ENCODE measurements at regions not wholly inside any gene's neighbourhood (a gene's known extent, or its start where the extent isn't known, plus 50 kb on each side); places are given as distances from the start of the nearest gene placed in this dataset.

DNA sequence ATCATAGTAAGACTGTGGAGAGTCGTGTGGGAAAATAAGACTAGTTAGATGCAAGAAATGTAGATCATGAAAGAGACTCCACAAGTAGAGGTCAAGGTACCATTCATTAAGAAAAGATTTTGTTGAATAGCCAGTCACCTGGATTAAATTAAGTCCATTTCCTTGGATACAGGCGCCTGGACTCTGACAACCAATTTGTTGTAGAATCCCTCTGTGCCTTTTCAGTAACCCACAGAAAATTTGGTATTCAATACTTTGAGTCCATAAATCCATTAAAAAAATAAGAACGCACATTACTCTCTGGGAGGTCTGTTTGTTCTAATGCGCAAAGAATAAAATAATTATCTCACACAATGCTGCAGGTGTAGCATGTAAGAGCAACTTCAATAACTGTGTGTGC lies 469.4 kb downstream of the KLF12 start:
- H4K20me1 ChIP-seq (ENCODE audit: insufficient read depth, low read length) = no peaks in the 10 kb centered on the region
- no peaks in the 10 kb centered on the region for H3F3A ChIP-seq (ENCODE audit: insufficient read depth, low read length)
- no peak overlapping the region for H2AFZ ChIP-seq (ENCODE audit: low read length)
- no peak for TF ChIP-seq EZH2 (IDR thresholded peaks at IDR 0.05; ENCODE audit: borderline replicate concordance, low read length)
- TF ChIP-seq, protein P1, sequence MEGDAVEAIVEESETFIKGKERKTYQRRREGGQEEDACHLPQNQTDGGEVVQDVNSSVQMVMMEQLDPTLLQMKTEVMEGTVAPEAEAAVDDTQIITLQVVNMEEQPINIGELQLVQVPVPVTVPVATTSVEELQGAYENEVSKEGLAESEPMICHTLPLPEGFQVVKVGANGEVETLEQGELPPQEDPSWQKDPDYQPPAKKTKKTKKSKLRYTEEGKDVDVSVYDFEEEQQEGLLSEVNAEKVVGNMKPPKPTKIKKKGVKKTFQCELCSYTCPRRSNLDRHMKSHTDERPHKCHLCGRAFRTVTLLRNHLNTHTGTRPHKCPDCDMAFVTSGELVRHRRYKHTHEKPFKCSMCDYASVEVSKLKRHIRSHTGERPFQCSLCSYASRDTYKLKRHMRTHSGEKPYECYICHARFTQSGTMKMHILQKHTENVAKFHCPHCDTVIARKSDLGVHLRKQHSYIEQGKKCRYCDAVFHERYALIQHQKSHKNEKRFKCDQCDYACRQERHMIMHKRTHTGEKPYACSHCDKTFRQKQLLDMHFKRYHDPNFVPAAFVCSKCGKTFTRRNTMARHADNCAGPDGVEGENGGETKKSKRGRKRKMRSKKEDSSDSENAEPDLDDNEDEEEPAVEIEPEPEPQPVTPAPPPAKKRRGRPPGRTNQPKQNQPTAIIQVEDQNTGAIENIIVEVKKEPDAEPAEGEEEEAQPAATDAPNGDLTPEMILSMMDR (IDR thresholded peaks at IDR 0.05; ENCODE audit: low read length) = no peak
- H3K4me1 ChIP-seq (ENCODE audit: insufficient read depth, low read length, severe bottlenecking) = no peaks in the 10 kb centered on the region
- H3K9ac ChIP-seq (ENCODE audit: low read length) = no peak overlapping the region
- H3K27me3 ChIP-seq (ENCODE audit: insufficient read depth, low read length) = no peaks in the 10 kb centered on the region
- H3K9me2 ChIP-seq (ENCODE audit: low read depth, low read length) = no peaks in the 10 kb centered on the region
- H3K79me2 ChIP-seq (ENCODE audit: insufficient read depth, low read length) = no peaks in the 10 kb centered on the region
- H3K9me3 ChIP-seq (ENCODE audit: low read length) = no peaks in the 10 kb centered on the region
- no peaks in the 10 kb centered on the region for H3K36me3 ChIP-seq (ENCODE audit: insufficient read depth, low read length)
- H3K4me2 ChIP-seq (ENCODE audit: low read length) = no peak overlapping the region
- H3K27ac ChIP-seq (ENCODE audit: low read depth, low read length, poor library complexity, severe bottlenecking) = no peak overlapping the region
- H3K4me3 ChIP-seq (ENCODE audit: low read depth, low read length, poor library complexity, severe bottlenecking) = no peak overlapping the region

DNA sequence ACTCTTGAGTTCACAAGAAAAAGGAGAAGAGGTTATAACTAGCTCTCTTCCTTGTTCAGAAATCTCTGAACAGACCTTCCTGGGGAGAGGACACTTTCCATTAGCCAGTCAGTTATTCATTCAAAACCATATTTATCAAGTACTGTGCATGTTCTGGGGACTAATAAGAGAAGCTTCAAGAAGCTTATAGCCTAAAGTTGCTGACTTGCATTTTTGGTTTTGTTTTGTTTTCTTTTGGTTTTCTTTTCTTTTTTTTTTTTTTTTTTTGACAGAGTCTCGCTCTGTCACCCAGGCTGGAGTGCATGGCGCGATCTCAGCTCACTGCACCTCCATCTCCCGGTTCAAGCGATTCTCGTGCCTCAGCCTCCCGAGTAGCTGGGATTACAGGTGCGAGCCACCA lies 471.4 kb downstream of the KLF12 start:
- Histone ChIP-seq H4K20me1 (ENCODE audit: insufficient read depth, low read length) (no peaks in the 10 kb centered on the region), H3K27me3 (ENCODE audit: insufficient read depth, low read length) (no peaks in the 10 kb centered on the region), H2AFZ (ENCODE audit: low read length) (no peak overlapping the region), H3K4me3 (ENCODE audit: low read depth, low read length, poor library complexity, severe bottlenecking) (no peak overlapping the region), H3K9ac (ENCODE audit: low read length) (no peak overlapping the region), H3K4me2 (ENCODE audit: low read length) (no peak overlapping the region), H3K27ac (ENCODE audit: low read depth, low read length, poor library complexity, severe bottlenecking) (no peak overlapping the region), H3K36me3 (ENCODE audit: insufficient read depth, low read length) (no peaks in the 10 kb centered on the region), H3K9me2 (ENCODE audit: low read depth, low read length) (no peaks in the 10 kb centered on the region), H3K9me3 (ENCODE audit: low read length) (no peaks in the 10 kb centered on the region), H3K4me1 (ENCODE audit: insufficient read depth, low read length, severe bottlenecking) (no peaks in the 10 kb centered on the region), H3F3A (ENCODE audit: insufficient read depth, low read length) (no peaks in the 10 kb centered on the region), H3K79me2 (ENCODE audit: insufficient read depth, low read length) (no peaks in the 10 kb centered on the region)
- TF ChIP-seq EZH2 (IDR thresholded peaks at IDR 0.05; ENCODE audit: borderline replicate concordance, low read length) = no peak
- TF ChIP-seq, protein P1 (IDR thresholded peaks at IDR 0.05; ENCODE audit: low read length) = no peak

DNA sequence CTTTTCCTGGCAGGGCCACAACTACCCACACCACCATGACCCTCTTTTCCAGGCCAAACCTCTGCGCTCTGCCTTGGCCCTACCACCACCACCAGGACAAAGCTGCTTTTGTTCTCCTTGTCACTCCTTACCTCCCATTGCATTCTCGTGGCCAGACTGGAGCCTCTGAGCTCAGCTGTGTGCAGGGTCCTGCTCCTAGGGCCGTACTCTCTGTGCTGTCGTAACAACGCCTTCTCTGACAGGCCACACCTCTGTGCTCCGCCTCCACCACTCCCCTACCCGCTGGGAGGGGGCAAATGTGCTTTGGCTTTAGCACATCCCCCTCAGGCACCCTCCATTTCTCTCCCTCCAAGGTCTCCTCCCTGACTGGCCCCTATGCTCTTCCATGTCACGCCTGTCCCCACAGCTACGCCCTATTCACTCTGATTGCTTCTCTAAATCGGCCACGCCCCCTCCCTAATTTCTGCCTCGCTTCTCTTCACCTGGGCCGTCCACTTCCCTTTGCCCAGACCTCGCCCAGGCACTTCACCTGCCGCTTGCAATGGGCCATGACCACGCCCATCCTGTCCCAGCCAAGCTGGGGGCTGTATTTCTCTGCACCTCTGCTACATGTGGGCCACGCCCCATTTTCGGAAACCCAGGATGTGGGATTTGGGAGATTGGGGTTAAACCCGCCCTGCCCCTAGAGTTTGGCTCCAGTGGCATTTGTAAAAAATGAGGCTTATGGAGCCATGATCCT lies 472.3 kb downstream of the KLF12 start:
- no peak for TF ChIP-seq EZH2 (IDR thresholded peaks at IDR 0.05; ENCODE audit: borderline replicate concordance, low read length)
- TF ChIP-seq, protein P1 (IDR thresholded peaks at IDR 0.05; ENCODE audit: low read length) = no peak
- H3K4me2 ChIP-seq (ENCODE audit: low read length) = no peak overlapping the region
- H3K4me3 ChIP-seq (ENCODE audit: low read depth, low read length, poor library complexity, severe bottlenecking) = no peak overlapping the region

More for the DNA sequence above, 472.3 kb downstream of the KLF12 start:
- Histone ChIP-seq H3K27me3 (ENCODE audit: insufficient read depth, low read length) (no peaks in the 10 kb centered on the region), H3K79me2 (ENCODE audit: insufficient read depth, low read length) (no peaks in the 10 kb centered on the region), H2AFZ (ENCODE audit: low read length) (no peak overlapping the region), H3K4me1 (ENCODE audit: insufficient read depth, low read length, severe bottlenecking) (no peaks in the 10 kb centered on the region), H3F3A (ENCODE audit: insufficient read depth, low read length) (no peaks in the 10 kb centered on the region), H3K27ac (ENCODE audit: low read depth, low read length, poor library complexity, severe bottlenecking) (no peak overlapping the region), H3K9me3 (ENCODE audit: low read length) (no peaks in the 10 kb centered on the region), H3K9ac (ENCODE audit: low read length) (no peak overlapping the region), H3K9me2 (ENCODE audit: low read depth, low read length) (no peaks in the 10 kb centered on the region), H4K20me1 (ENCODE audit: insufficient read depth, low read length) (no peaks in the 10 kb centered on the region), H3K36me3 (ENCODE audit: insufficient read depth, low read length) (no peaks in the 10 kb centered on the region)
